AG04450 (cell line): ENCODE measurements at regions not wholly inside any gene's neighbourhood (a gene's known extent, or its start where the extent isn't known, plus 50 kb on each side); places are given as distances from the start of the nearest gene placed in this dataset.
A peak's percentile ranks its signal among the peaks of the same experiment; 100 is the strongest.
"Not testable (repeated sequence)": the region's sequence is repeated elsewhere in the genome, so short reads cannot be mapped to it uniquely, and the experiment has no call there.

Source experiments
- CTCF ChIA-PET: fragments of 300-600, 350-600 bp; formaldehyde crosslinking; extraction: SDS; loops from one replicate; lab custom pipeline; 2022; ENCODE audit warnings: antibody characterized with exemption, inconsistent platforms; lab: Charles Lee
- POLR2A ChIA-PET: fragments of 350-600 bp; formaldehyde crosslinking; extraction: SDS; loops from one replicate; lab custom pipeline; 2021; ENCODE audit warnings: antibody characterized with exemption, inconsistent platforms; lab: Yijun Ruan, JAX
- DNase-seq: peaks from one replicate; pipeline ENCODE4 v3.0.0-alpha.2; 2011; ENCODE audit warnings: low read depth, low spot score
- H3K27ac ChIP-seq: one replicate; pipeline ENCODE4 v1.5.1; 2012; ENCODE audit warnings: low read depth, low read length, control low read depth
- H3K27me3 ChIP-seq: one replicate; pipeline ENCODE4 v1.6.0; 2012; ENCODE audit warnings: low read length; ENCODE audit not compliant: control insufficient read depth, insufficient read depth
- H3K4me3 ChIP-seq: 2 replicates; pipeline ENCODE4 v1.5.1; 2011; ENCODE audit warnings: mild to moderate bottlenecking, low read depth, low read length, control low read depth
- H3K9me3 ChIP-seq: 2 replicates; pipeline ENCODE4 v1.5.1; 2012; ENCODE audit warnings: low read length; ENCODE audit not compliant: control insufficient read depth, insufficient read depth
- CTCF ChIP-seq: IDR thresholded peaks from 2 replicates; pipeline ENCODE4 v1.5.1; 2011; ENCODE audit warnings: low read depth, low read length, control low read depth, inconsistent platforms

- POLR2A ChIA-PET, DNase-seq, H3K27ac ChIP-seq, H3K9me3 ChIP-seq, H3K4me3 ChIP-seq, H3K27me3 ChIP-seq: not testable (repeated sequence)
- CTCF ChIA-PET, result interaction anchor here (0.7 kb wide), 1 partner anchor 29 kb away, joined by 3 read pairs; no protein-coding TSS in a partner anchor
Observed at GRCh38 chr2:187610450-187610849, 56.2 kb upstream of the TFPI start.

- TF ChIP-seq CTCF, result no peak
- CTCF ChIA-PET, result no interaction called here
- Histone ChIP-seq H3K27ac (no peak overlapping the region), H3K9me3 (no peaks in the 10 kb centered on the region), H3K4me3 (no peak overlapping the region), H3K27me3 (no peaks in the 10 kb centered on the region)
- POLR2A ChIA-PET, result no interaction called here
- no peak for DNase-seq
Observed at GRCh38 chr2:187612857-187613256, 58.6 kb upstream of the TFPI start.

DNA sequence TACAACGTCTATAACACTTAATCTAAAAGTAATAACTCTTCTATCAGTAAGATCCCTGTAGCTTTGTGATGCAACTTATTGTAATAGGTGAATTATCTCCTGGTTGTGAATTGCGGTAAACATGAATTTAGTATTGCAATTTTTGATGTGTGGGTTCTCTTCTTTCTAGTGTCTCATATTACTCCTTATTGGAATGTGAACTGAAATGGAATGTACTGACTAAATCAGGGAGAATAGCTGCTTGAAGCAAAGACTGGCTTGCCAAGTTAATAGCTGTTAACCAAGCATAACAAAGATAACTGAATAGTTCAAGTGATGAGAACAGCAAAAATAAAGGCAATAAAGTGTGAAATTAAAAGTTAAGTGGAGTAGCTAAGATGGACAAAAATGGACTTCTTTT lies 60.5 kb upstream of the TFPI start:
- no peaks in the 10 kb centered on the region for H3K27me3 ChIP-seq
- ChIA-PET CTCF (interaction anchor here (0.5 to 2.4 kb wide), 8 partner anchors 12 to 262 kb away, joined by 3 to 21 read pairs (median 4); no protein-coding TSS in a partner anchor), POLR2A (interaction anchor here (0.5 kb wide), 1 partner anchor 167 kb away, joined by 3 read pairs; the partner anchor contains the start of gene CALCRL)
- no peak for TF ChIP-seq CTCF
- H3K4me3 ChIP-seq, result no peak overlapping the region
- DNase-seq, result no peak
- no peaks in the 10 kb centered on the region for H3K9me3 ChIP-seq
- H3K27ac ChIP-seq, result no peak overlapping the region

GRCh38 chr2:187615364-187615763 lies 61.1 kb upstream of the TFPI start:
- no peak for DNase-seq
- Histone ChIP-seq H3K9me3 (no peaks in the 10 kb centered on the region), H3K27ac (no peak overlapping the region), H3K4me3 (no peak overlapping the region), H3K27me3 (no peaks in the 10 kb centered on the region)
- ChIA-PET POLR2A (no interaction called here), CTCF (interaction anchor here (0.6 to 2.4 kb wide), 5 partner anchors 34 to 261 kb away, joined by 3 to 21 read pairs (median 5); no protein-coding TSS in a partner anchor)
- peak; percentile 45 for TF ChIP-seq CTCF

DNA sequence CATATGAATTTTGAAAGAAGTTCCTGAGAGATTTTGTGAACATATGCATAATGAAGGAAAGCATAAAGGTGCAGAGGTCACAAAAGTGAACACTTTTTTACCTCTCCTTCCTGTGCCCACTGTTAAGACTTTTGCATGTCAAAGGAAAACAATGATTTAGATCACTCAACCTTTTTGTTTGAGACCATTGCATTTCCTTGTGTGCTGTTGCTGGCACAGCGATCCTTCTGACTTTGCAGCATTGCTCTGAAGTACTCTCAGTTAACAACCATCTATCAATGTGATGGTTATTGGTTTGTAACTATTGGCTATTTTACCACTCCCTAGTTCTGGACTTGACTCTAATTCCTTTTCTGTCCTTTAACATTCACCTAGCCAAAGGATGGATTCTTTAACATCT lies 61.7 kb upstream of the TFPI start:
- no peak overlapping the region for H3K4me3 ChIP-seq
- CTCF ChIA-PET, result interaction anchor here (1.4 to 2.4 kb wide), 3 partner anchors 35 to 228 kb away, joined by 4 to 21 read pairs (median 5); no protein-coding TSS in a partner anchor

More for the DNA sequence above, 61.7 kb upstream of the TFPI start:
- no peak for DNase-seq
- Histone ChIP-seq H3K27me3 (no peaks in the 10 kb centered on the region), H3K27ac (no peak overlapping the region), H3K9me3 (no peaks in the 10 kb centered on the region)
- POLR2A ChIA-PET, result no interaction called here
- no peak for TF ChIP-seq CTCF
